ENCODE measurements at regions not wholly inside any gene's neighbourhood (a gene's known extent, or its start where the extent isn't known, plus 50 kb on each side); places are given as distances from the start of the nearest gene placed in this dataset.

- DNase-seq: no peak
These were observed 246.7 kb downstream of the MAFB start for GRCh38 chr20:40442181-40442963.

GRCh38 chr20:40441771-40442170 is 247.3 kb downstream of the MAFB start:
- DNase-seq: no peak

GRCh38 chr20:40438161-40438830 is 250.7 kb downstream of the MAFB start:
- no peak for DNase-seq

GRCh38 chr20:40436011-40436410 is 253.0 kb downstream of the MAFB start:
- DNase-seq: no peak

GRCh38 chr20:40435146-40435895 is 253.7 kb downstream of the MAFB start:
- DNase-seq: no peak

GRCh38 chr20:40434122-40434521 is 254.9 kb downstream of the MAFB start:
- no peak for DNase-seq

- DNase-seq: no peak
These were observed 255.6 kb downstream of the MAFB start for GRCh38 chr20:40433341-40433861.

GRCh38 chr20:40431611-40432010 is 257.4 kb downstream of the MAFB start:
- no peak for DNase-seq

- DNase-seq: no peak
These were observed 257.9 kb downstream of the MAFB start for GRCh38 chr20:40431112-40431511.

- no peak for DNase-seq
These were observed 262.0 kb downstream of the MAFB start for GRCh38 chr20:40427026-40427425.

- no peak for DNase-seq
These were observed 264.3 kb downstream of the MAFB start for GRCh38 chr20:40424695-40425094.

GRCh38 chr20:40422656-40423055 is 266.4 kb downstream of the MAFB start:
- no peak for DNase-seq

GRCh38 chr20:40416274-40416673 is 272.8 kb downstream of the MAFB start:
- no peak for DNase-seq

GRCh38 chr20:40414843-40415615 is 274.0 kb downstream of the MAFB start:
- peak; percentile 83 for DNase-seq

- no peak for DNase-seq
These were observed 279.0 kb downstream of the MAFB start for GRCh38 chr20:40410028-40410427.

GRCh38 chr20:40397467-40397866 is 291.6 kb downstream of the MAFB start:
- no peak for DNase-seq

GRCh38 chr20:40393197-40394079 is 295.6 kb downstream of the MAFB start:
- no peak for DNase-seq

- no peak for DNase-seq
These were observed 298.4 kb downstream of the MAFB start for GRCh38 chr20:40390654-40391053.

- no peak for DNase-seq
These were observed 318.2 kb downstream of the MAFB start for GRCh38 chr20:40370800-40371199.

- no peak for DNase-seq
These were observed 320.2 kb downstream of the MAFB start for GRCh38 chr20:40368876-40369275.

GRCh38 chr20:40361916-40362315 is 327.1 kb downstream of the MAFB start:
- no peak for DNase-seq
